H1 (cell line): ENCODE measurements at regions not wholly inside any gene's neighbourhood (a gene's known extent, or its start where the extent isn't known, plus 50 kb on each side); places are given as distances from the start of the nearest gene placed in this dataset.

Experiments used
- CBX8 ChIP-seq: fragments of 300-800, 300-1000 bp; sonication (generic); IDR thresholded peaks from 2 replicates; pipeline ENCODE4 v1.7.1; 2016; ENCODE audit warnings: low read depth, low read length, borderline replicate concordance
- CHD7 ChIP-seq: fragments of 300-600 bp; sonication (generic); IDR thresholded peaks from 2 replicates; pipeline ENCODE4 v1.7.1; 2012; ENCODE audit warnings: low read length, moderate library complexity, mild to moderate bottlenecking, inconsistent platforms; ENCODE audit not compliant: insufficient replicate concordance
- CTCF ChIP-seq, 3 experiments: IDR thresholded peaks; 1 replicate in 2 of 3; 2 replicates in 1 of 3; pipeline versions ENCODE4 v1.5.1 to v1.6.1; 2011; ENCODE audit warnings: low read length in 3 of 3, mild to moderate bottlenecking in 3 of 3, inconsistent platforms in 2 of 3, low read depth in 1 of 3, moderate library complexity in 1 of 3; ENCODE audit not compliant: insufficient read depth in 1 of 3; ENCODE audit errors: control extremely low read depth in 1 of 3
- NANOG ChIP-seq: IDR thresholded peaks from 2 replicates; pipeline ENCODE4 v1.6.1; 2011; ENCODE audit warnings: low read length, low read depth, mild to moderate bottlenecking, inconsistent platforms; ENCODE audit not compliant: insufficient read depth, poor library complexity, severe bottlenecking
- PHF8 ChIP-seq: fragments of 200-600 bp; sonication (generic); conservative IDR thresholded peaks from 2 replicates; pipeline ENCODE4 v1.7.1; 2012; ENCODE audit warnings: low read depth, mild to moderate bottlenecking, inconsistent platforms, low read length, moderate library complexity
- RNF2 ChIP-seq: fragments of 200-900, 300-1000 bp; sonication (generic); IDR thresholded peaks from 2 replicates; pipeline ENCODE4 v1.7.1; 2016; ENCODE audit warnings: borderline replicate concordance, low read depth, mild to moderate bottlenecking, antibody characterized with exemption, low read length; ENCODE audit not compliant: poor library complexity, severe bottlenecking; ENCODE audit errors: missing control alignments
- RXRA ChIP-seq: IDR thresholded peaks from 2 replicates; pipeline ENCODE4 v1.6.1; 2011; ENCODE audit warnings: low read depth, mild to moderate bottlenecking, low read length, moderate library complexity; ENCODE audit not compliant: insufficient read depth
- SP2 ChIP-seq: IDR thresholded peaks from 2 replicates; pipeline ENCODE4 v1.6.1; 2012; ENCODE audit warnings: mild to moderate bottlenecking, low read length, inconsistent platforms
- TAF1 ChIP-seq: IDR thresholded peaks from 2 replicates; pipeline ENCODE4 v1.6.1; 2011; ENCODE audit warnings: mild to moderate bottlenecking, low read depth, low read length

DNA sequence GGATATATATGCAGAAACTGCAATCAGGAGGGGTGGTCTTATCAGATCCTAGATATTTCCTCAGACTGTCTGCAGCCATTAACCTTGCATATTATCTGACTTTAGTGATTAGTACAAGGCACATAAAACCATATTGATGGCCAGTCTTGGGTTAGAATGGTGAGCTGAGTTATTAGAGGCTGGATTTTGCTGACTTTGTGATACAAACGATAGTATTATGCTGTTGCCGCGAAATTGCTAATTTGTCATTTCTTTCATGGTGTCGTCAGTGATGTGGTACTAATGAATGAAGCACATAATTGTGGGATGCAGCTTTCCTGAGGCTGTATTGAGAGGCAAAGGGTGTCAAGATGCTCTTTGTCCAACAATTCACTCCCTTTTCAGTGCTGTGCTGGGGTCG is 172.5 kb downstream of the TEX29 start (continued):
- no peak for TF ChIP-seq CHD7
- TF ChIP-seq TAF1: no peak
- TF ChIP-seq RNF2: no peak
- TF ChIP-seq CBX8: no peak
- no peak for TF ChIP-seq PHF8
- no peak for TF ChIP-seq NANOG
- no peak for TF ChIP-seq CTCF (IDR thresholded peaks at IDR 0.05; ENCODE audit: control extremely low read depth in 1 of 3, insufficient read depth in 1 of 3, low read depth in 1 of 3, low read length in 3 of 3)
- TF ChIP-seq RXRA: no peak
- TF ChIP-seq SP2: no peak
